HG02840 (cell line): ENCODE measurements at regions not wholly inside any gene's neighbourhood (a gene's known extent, or its start where the extent isn't known, plus 50 kb on each side); places are given as distances from the start of the nearest gene placed in this dataset.
A peak's percentile ranks its signal among the peaks of the same experiment; 100 is the strongest.
"Not testable (repeated sequence)": the region's sequence is repeated elsewhere in the genome, so short reads cannot be mapped to it uniquely, and the experiment has no call there.

Experiments used
- ATAC-seq: cut with Tn5 transposase; IDR thresholded peaks from one replicate; pipeline ENCODE4 v1.9.1; 2021; ENCODE audit warnings: mild to moderate bottlenecking, moderate library complexity, moderate number of reproducible peaks; ENCODE audit not compliant: unreplicated experiment, low FRiP score

DNA sequence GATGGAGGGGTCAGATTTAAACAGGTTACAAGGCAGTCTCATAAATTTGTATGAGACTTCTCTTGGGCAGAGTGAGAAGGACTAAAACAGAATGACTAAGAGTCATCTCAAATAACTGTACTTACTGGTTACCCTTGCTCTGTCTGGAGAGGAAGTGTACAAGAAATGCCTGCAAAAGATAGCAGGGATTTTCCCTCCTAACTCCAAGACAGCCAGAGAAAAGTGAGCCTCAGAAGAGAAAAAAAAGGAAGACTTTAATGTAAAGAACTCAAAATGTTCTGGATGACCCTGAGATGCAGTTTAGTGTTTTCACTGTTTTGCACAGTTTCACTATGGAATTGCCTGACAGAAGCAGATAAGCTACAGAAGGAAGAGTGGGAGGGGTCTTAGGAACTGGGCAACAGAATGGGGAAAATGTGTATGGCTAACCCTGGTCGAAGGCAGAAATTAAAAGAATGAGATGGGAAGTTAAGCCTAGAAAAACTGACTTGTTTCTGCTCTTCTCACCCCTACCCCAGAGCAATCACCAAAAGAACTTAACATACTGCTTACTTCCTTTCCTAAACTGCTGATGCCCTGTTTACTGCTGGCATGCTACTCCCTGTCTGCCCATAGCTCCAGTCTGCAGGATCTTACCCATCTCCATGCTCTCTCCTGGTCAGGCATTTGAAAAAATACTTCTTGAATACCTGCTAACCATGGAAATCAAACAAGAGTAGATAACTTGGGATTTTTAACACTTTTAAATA is 98.1 kb upstream of the MARCKS start:
- no peak for ATAC-seq

- no peak for ATAC-seq
Measured at GRCh38 chr6:113762641-113763040, 94.5 kb upstream of the MARCKS start.

DNA sequence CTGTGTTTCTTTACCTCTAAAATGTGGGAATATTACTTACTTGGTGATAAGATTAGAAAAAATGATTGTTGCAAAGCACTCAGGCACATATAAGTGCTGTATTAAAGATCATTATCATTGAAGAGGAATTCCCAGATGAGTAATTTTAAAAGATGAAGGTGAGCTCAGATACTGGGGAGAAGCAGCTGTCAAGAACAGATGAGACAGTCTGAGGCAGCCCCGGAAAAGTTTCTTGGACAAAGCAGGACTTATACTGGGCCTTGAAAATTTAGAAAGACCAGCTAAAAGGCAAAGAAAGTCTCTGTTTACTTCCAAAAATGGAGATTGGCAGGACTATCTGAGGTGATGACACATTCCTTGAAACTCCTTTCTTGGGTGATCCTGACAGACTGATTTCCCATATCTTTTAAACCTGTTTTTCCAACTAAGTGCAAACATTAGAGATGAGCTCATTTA is 93.8 kb upstream of the MARCKS start:
- ATAC-seq = no peak

GRCh38 chr6:113763876-113764275 is 93.3 kb upstream of the MARCKS start:
- ATAC-seq = no peak

- ATAC-seq = no peak
Measured at GRCh38 chr6:113765909-113766308, 91.2 kb upstream of the MARCKS start.

GRCh38 chr6:113767985-113768384 is 89.2 kb upstream of the MARCKS start:
- no peak for ATAC-seq

GRCh38 chr6:113772961-113773360 is 84.2 kb upstream of the MARCKS start:
- no peak for ATAC-seq

DNA sequence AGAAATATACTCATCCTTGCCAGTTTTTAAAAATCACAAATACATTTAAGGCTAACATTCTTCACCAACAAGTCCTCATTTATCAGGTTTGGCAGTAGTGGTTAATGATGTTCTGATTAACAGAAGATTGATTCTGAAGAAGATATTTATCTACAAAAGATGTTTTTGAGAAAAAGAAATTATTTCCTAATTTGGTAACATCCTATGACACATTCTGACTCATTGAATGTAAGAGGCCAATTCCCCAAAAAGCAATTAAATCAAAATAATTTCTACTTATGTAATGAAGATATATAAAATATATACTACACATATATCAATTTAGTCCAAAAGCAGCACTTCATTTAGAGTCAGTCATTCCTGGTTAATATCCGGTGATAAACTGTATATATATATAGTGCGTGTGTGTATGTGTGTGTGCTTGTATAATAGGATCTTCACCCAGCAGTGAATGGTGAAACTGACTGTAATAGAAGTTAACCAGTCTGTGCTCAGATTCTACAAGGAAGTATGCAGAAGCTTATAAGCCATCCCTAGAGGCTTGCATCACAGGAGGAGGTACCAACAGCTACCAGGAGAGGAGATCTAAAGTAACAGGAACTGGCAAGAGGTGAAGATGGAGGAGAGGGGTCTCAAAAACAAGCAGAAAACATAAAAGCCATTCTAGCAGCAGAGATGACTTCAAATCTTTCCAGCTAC is 82.9 kb upstream of the MARCKS start:
- no peak for ATAC-seq

- no peak for ATAC-seq
Measured at GRCh38 chr6:113776998-113777397, 80.1 kb upstream of the MARCKS start.

DNA sequence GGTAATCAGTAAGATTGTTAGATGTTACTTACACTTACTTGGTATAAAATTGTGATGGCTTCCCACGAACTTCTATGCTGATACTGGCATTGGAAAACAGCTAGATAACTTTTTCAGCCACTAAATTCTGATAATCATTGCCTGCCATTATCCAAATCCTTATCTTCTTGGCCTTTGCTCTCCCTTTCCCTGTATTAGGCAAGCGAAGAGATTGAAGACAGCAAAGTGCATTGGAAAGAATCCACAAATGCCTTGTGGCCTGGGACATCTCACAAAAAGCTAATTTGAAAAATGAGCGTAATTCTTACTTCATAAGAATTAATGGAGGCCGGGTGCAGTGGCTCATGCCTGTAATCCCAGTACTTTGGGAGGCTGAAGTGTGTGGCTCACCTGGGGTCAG is 79.5 kb upstream of the MARCKS start:
- ATAC-seq = no peak

GRCh38 chr6:113779656-113780055 is 77.5 kb upstream of the MARCKS start:
- ATAC-seq = no peak

GRCh38 chr6:113782636-113783035 is 74.5 kb upstream of the MARCKS start:
- ATAC-seq = no peak

- ATAC-seq = no peak
Measured at GRCh38 chr6:113786168-113786567, 71.0 kb upstream of the MARCKS start.

DNA sequence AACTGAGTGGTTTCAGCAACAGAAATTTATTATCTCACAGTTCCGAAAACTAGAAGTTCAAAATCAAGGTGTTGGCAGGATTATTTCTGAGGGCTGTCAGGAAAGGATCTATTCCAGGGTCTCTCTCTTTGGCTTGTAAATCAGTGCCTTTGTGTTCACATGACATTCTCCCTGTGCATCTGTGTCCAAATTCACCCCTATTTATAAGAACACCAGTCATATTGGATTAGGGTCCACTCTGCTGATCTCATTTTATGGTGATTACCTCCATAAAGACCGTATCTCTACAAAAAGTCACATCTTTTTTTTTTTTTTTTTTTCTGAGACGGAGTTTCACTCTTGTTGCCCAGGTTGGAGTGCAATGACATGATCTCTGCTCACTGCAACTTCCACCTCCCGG is 68.6 kb upstream of the MARCKS start:
- ATAC-seq = no peak

DNA sequence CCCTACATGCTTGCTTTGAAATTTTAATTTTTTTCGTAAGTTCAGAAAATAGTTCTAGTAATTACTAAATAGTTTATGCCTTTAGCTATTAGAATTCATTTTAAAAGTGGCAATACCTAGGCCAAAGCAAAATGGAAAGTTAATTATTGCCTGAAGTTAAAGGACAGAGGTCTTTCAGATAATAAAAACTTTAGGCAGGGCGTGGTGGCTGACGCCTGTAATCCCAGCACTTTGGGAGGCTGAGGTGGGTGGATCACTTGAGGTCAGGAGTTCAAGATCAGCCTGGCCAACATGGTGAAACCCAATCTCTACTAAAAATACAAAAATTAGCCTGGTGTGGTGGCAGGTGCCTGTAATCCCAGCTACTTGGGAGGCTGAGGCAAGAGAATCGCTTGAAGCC is 65.9 kb upstream of the MARCKS start:
- ATAC-seq = not testable (repeated sequence)

GRCh38 chr6:113795371-113795770 is 61.8 kb upstream of the MARCKS start:
- not testable (repeated sequence) for ATAC-seq

DNA sequence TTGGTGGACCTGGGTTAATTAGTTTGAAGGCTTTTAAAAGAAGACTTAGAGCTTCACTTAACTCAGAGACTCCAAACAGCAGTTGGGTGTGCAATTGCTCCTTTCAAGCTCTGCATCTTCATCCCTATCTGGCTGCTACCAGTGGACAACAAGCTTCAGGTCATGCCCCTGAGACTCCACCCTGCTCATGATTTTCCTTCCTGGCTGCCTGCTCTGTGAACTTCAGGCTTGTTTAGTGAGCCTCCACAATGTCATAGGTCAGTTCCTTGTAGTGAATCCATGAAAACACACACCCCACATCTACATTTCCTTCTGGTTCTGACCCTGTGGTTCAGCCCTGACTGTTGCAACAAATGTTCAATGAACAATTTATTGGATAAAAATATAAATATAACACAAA is 61.1 kb upstream of the MARCKS start:
- ATAC-seq = no peak

- ATAC-seq = no peak
Measured at GRCh38 chr6:113802779-113803178, 54.4 kb upstream of the MARCKS start.

DNA sequence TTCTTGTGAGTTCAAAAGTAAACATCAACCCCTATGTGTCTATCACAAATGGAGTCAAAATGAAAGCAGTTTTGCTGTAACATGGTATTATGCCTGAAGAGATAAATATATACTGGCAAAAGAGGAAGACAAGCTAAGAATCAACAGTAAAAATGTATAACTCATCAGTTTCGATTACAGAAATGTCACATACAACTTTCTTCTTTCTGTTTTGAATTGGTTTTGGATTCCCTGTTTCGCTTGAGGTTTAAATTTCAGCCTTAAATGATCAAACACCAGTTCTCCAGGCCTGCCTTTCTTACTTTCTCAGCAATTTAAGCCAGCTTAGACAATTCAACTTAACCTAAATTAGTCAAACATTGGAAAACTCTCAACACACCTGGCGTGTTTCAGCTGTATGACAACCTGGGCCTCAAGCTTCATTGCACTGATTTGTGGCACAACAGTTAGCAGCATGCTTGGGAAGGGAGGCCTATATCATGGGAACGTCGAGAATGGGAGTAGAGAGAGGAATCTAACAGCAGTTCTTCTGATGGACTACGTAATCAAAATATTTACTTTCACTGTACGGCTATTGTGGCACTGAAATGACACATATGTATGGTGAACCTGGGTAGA is 51.9 kb upstream of the MARCKS start:
- ATAC-seq = peak; percentile 95

GRCh38 chr6:113805811-113806495 is 51.2 kb upstream of the MARCKS start:
- ATAC-seq = no peak
